HG03175 (cell line): ENCODE measurements at regions not wholly inside any gene's neighbourhood (a gene's known extent, or its start where the extent isn't known, plus 50 kb on each side); places are given as distances from the start of the nearest gene placed in this dataset.

Experiments
- ATAC-seq: cut with Tn5 transposase; IDR thresholded peaks from one replicate; pipeline ENCODE4 v1.9.1; 2021; ENCODE audit warnings: mild to moderate bottlenecking, moderate library complexity; ENCODE audit not compliant: unreplicated experiment

DNA sequence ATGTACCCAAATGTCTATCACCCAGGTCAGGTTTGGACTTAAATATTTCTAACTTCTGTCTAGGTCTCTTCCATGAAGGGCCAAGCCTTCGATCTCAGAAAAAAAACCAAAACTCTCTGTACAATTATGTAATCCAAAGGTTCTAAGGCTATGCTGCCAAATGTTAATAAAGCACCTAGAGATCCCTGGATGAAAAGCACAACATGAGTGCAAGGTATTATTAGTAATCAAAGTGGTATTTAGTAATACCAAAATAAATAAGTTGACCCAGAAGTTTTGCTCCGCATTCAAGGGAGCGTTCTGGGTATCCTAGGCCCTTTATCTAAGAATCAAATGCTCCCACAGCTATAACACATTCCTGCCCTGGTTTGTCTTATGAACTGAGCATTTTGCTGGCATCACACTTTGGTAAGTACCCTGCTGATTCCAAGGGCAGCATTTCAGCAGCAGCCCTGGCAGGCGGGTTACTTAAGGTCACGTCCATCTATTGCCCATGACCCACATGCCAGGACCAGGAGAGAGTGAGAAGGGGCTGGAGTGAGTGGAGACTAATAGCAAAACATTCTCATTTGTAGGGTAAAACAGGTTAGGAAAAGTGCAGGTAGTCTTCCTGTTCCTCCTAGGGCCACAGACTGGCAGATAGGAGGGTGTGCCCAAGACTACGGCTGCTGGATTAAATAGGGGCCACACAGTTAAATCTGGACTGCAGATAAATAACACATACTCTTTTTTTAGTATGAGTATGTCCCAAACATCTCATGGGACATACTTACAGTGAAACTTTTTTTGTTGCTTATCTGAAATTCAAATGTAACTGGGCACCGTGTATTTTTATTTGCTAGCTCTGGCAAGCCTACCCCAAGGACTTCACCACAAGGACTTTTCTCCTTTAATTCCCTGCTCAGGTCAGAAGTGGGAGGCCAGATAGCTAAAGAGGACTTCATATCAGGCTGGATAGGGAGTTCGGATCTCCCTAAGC lies 76.0 kb upstream of the SNRK start:
- no peak for ATAC-seq

DNA sequence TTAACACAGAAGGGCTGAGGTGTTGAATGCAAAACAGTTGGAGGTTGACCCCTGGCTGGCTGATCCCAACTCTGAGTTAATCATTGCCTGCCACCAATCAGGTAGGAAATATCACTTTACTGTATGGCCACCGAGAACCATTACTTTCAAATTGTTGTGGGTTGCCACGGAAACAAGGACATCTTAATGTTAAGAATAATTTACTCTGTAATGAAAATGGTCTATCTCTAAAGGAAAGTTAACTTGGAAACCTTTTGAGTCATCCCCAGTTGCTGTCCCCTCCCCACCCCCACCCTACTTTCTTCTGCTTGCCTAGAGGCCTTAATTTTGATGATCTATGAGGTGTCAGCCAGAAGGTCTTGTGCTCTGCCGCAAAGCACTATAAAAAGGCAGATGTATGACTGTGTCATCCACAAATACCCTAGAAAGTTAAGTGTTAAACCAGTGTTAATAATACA lies 78.7 kb upstream of the SNRK start:
- peak; percentile 75 for ATAC-seq

- ATAC-seq, result no peak
Observed at GRCh38 chr3:43206632-43207031, 79.7 kb upstream of the SNRK start.

- no peak for ATAC-seq
Observed at GRCh38 chr3:43206105-43206504, 80.2 kb upstream of the SNRK start.

- no peak for ATAC-seq
Observed at GRCh38 chr3:43203022-43203421, 83.3 kb upstream of the SNRK start.

DNA sequence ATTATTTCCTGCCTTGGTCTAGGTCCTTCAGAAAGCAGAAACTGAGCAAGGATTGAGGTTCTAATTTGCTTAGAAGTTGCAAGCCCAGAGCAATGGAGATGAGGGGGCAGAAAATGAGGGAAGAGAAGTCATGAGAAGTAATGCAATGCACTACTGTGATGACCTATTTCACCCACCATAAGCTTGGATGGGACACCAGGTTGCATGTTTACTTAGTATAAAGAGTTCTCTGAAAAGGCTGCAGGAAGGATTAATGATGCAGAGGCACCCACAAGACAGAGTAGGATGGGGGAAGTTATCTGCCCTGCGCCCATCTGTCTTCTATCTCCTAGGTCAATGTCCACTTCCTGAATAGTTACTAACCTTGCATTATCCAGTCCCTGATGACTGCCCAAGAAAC lies 84.8 kb upstream of the SNRK start:
- no peak for ATAC-seq

DNA sequence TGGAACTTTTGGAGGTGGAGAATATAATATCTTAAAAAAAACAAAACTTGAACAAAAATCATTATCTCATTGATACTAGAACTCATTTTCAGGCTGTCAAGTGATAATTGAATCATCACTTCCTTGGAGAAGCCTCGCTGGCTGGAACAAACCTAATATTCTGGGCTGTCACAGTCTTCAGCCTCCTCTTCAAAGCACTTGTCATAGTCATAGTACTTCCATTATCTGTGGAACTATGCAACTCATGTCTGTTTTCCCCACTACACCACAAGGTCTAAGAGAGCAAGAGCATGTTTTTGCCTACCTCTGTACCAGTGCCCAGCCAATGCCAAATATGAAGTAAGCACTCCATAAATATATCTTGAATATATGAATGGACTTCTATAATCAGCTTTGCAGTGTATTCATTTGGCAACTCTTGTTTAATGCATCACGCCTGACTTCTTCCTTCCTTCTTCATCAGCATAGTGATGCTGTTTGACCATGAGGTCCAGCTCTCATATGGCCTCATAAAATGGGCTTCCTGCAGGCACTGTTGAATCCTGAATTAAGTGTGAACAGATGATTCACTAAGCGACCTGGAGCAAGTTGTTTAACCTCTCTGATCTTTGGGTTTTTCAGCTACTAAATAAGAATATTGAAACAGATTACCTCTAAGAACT lies 86.6 kb upstream of the SNRK start:
- no peak for ATAC-seq

GRCh38 chr3:43198791-43199644 lies 87.3 kb upstream of the SNRK start:
- no peak for ATAC-seq

DNA sequence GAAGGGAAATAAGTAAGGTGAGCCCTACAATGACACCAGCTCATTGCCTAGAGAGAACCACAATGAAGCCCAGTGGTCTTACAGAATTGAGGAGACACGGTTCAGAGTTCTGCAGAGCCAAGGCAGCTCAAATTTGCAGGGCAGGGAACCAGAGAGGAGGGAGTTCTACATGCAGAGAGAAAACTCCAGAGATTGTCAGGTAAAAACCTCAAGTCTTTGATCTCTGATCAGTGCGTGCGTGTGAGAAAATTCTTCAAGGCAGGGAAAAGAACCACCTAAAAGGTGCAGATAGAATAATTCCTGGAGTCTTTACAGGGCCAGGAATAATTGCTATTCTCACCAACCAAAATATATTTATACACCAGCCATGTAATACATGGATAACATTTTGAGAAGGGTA lies 88.0 kb upstream of the SNRK start:
- no peak for ATAC-seq

- no peak for ATAC-seq
Observed at GRCh38 chr3:43197181-43197580, 89.2 kb upstream of the SNRK start.

DNA sequence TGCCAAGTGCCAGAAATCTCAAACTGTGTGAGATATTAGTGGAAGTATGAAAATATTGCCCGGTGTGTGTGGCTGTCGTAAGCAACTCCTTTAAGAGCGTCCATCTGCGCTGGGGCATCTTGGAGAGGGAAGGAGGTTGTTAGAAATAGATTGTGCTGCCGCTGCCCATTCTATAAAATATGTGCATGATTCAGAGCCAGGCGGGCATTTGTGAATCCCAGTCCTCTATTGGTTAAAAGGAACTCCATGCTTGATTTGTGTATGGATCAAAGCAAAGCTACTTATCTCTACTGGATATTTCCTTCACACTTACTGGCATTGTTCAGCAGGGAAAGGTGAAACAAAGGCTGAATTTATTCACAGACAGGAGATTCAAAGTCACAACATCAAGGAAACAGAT lies 89.6 kb upstream of the SNRK start:
- ATAC-seq, result no peak

GRCh38 chr3:43195115-43195498 lies 89.2 kb upstream of the POMGNT2 start:
- ATAC-seq, result no peak

DNA sequence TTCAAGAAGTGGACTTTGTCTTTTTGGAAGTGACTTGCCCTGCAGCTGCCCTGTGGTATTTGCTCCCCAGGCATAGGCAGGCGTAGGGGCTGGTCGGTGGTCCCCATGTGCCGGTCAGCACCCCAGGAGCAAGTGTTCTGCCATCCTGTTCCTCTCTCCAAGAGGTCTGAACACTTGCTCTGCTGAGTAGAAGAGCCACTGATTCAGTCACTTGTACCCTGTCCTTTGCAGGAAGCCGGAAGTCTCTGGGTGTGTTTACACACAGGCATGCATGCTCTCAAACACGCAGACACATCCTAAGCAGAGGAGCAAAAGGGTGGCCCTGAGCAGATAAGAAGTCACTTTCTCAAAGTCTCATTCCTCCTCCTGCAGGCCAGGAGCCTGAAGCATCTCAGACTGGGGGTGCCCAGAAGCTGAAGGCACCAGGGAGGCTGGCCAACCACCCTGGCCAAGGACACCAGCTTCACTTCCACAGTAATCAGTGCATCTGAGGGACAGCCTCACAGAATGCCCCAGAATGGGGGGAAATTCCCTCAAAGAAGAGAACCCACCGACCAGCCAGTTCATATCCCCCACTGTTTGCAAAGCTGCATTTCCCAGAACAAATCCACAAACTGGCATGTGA lies 88.7 kb upstream of the POMGNT2 start:
- no peak for ATAC-seq

DNA sequence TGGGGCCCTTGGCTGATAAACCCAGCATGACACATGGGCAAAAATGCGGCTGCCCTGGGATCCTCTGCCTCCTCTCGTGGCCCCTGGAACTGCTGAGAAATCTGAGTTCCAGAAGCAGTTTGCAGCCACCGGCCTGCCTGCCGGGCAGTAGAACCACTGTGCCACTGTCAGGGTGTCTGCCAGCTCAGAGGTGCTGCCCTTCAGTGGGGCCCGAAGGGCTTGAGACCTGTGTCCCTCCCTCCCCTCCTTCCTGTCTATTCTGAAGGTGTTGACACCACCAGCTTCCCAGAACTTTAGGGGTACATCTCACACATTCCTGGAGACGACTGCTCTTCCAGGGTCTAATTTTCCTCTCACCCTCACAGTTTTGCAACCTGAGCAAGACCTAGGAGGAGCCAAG lies 88.2 kb upstream of the POMGNT2 start:
- ATAC-seq, result no peak

- ATAC-seq, result no peak
Observed at GRCh38 chr3:43192028-43192427, 86.1 kb upstream of the POMGNT2 start.

DNA sequence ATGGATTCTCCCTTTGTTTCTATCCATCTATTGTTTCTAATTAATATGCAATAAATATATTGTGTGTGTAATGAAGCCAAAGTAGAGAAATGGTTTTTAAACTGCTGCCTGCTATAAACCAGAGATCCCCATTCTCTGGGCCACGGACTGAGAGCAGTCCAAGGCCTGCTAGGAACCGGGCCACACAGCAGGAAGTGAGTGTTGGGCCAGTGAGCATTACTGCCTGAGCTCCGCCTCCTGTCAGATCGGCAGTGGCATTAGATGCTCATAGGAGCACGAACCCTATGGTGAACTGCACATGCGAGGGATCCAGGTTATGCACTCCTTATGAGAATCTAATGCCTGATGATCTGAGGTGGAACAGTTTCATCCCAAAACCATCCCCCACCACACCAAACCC lies 85.2 kb upstream of the POMGNT2 start:
- no peak for ATAC-seq

- no peak for ATAC-seq
Observed at GRCh38 chr3:43190670-43191069, 84.8 kb upstream of the POMGNT2 start.

- no peak for ATAC-seq
Observed at GRCh38 chr3:43187836-43188479, 82.1 kb upstream of the POMGNT2 start.

DNA sequence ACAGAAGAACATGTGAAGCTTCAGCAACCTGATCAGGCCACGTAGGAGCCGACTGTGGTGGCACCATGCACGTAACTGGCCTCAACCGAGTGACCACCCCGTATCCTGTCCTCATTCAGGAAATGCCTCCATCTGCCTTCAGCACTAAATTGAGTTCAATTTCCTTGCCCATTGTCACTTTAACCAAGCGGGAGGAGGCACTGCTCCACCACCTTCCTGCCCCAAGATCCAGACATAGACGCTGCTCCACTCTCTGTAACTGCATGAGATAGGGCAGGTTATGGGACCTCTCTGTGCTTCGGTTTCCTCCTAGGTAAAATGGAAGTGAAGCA lies 80.1 kb upstream of the POMGNT2 start:
- no peak for ATAC-seq

GRCh38 chr3:43185274-43185982 lies 79.5 kb upstream of the POMGNT2 start:
- ATAC-seq, result no peak
